Tibial nerve (tissue), 3 donors: ENCODE measurements at regions not wholly inside any gene's neighbourhood (a gene's known extent, or its start where the extent isn't known, plus 50 kb on each side); places are given as distances from the start of the nearest gene placed in this dataset.

Source experiments
- CTCF ChIP-seq, 5 experiments: fragments of 200-600 bp in 3 of 5; fragments of 450-650 bp in 2 of 5; sonication (generic) in 3 of 5; IDR thresholded peaks; one replicate each; pipeline ENCODE4 v1.5.1; 2016 to 2019; ENCODE audit warnings: antibody characterized with exemption in 5 of 5, mild to moderate bottlenecking in 3 of 5, moderate library complexity in 2 of 5
- POLR2A ChIP-seq, 2 donors: fragments of 450-650 bp; IDR thresholded peaks; one replicate each; pipeline ENCODE4 v1.6.1; 2017; ENCODE audit warnings: antibody characterized with exemption in 2 of 2, mild to moderate bottlenecking in 2 of 2, moderate library complexity in 2 of 2

GRCh38 chr10:61251089-61251488 is 202.1 kb downstream of the TMEM26 start:
- TF ChIP-seq POLR2A (IDR thresholded peaks at IDR 0.05) = no peak
- TF ChIP-seq CTCF (IDR thresholded peaks at IDR 0.05) = no peak
